ENCODE measurements at regions not wholly inside any gene's neighbourhood (a gene's known extent, or its start where the extent isn't known, plus 50 kb on each side); places are given as distances from the start of the nearest gene placed in this dataset.

DNA sequence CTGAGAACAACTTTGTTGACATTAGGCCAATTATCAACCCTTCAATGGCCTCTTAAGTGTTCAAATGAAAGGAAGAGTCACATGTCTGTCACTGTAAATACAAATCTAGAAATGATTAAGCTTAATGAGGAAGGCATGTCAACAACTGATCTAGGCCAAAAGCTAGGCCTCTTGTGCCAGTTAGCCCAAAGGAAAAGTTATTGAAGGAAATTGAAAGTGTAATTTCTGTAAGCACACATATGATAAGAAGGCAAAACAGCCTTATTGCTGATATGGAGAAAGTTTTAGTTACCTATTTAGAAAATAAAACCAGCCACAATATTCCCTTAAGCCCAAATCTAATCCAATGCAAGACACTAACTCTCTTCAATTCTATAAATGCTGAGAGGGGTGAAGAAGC, 604.7 kb downstream of the SLITRK6 start:
- TF ChIP-seq, protein P1, sequence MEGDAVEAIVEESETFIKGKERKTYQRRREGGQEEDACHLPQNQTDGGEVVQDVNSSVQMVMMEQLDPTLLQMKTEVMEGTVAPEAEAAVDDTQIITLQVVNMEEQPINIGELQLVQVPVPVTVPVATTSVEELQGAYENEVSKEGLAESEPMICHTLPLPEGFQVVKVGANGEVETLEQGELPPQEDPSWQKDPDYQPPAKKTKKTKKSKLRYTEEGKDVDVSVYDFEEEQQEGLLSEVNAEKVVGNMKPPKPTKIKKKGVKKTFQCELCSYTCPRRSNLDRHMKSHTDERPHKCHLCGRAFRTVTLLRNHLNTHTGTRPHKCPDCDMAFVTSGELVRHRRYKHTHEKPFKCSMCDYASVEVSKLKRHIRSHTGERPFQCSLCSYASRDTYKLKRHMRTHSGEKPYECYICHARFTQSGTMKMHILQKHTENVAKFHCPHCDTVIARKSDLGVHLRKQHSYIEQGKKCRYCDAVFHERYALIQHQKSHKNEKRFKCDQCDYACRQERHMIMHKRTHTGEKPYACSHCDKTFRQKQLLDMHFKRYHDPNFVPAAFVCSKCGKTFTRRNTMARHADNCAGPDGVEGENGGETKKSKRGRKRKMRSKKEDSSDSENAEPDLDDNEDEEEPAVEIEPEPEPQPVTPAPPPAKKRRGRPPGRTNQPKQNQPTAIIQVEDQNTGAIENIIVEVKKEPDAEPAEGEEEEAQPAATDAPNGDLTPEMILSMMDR (conservative IDR thresholded peaks at IDR 0.05; ENCODE audit: low read depth in 2 of 2), result no peak
- TF ChIP-seq POLR2AphosphoS5 (IDR thresholded peaks at IDR 0.05; ENCODE audit: low read depth) (no peak), CREB1 (CRISPR knock-in tag; IDR thresholded peaks at IDR 0.05; ENCODE audit: low read depth) (no peak), EZH2 (IDR thresholded peaks at IDR 0.05; ENCODE audit: low read depth, unreplicated experiment) (no peak), STAT1 (IDR thresholded peaks at IDR 0.05; ENCODE audit: unreplicated experiment) (no peak)
